ENCODE measurements at regions not wholly inside any gene's neighbourhood (a gene's known extent, or its start where the extent isn't known, plus 50 kb on each side); places are given as distances from the start of the nearest gene placed in this dataset.
A peak's percentile ranks its signal among the peaks of the same experiment; 100 is the strongest.
"Not testable (repeated sequence)": the region's sequence is repeated elsewhere in the genome, so short reads cannot be mapped to it uniquely, and the experiment has no call there.

DNA sequence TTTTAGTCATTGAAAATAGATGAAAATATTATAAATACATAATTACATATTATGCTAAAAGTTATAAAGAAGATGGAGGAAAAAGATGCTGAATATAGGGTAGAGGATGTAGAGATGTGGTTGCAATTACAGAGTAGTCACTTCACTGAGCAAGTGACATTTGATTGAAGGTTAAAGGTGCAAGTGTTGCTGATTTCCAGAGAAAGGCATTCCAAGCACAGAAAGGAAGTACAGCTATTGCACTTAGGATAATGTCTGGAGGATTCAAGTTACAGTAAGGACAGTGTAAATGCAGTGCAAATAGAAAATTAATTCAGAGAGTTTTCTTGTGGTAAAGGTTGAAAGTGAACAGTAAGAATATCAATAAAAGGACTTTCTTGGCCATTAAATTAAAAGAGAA lies 1721.8 kb downstream of the PCDH9 start:
- FAIRE-seq = no peak
- no peak for DNase-seq (ENCODE audit: insufficient read length, low spot score)
- no peak for TF ChIP-seq POLR2A (IDR thresholded peaks at IDR 0.05; ENCODE audit: low read depth, low read length)

DNA sequence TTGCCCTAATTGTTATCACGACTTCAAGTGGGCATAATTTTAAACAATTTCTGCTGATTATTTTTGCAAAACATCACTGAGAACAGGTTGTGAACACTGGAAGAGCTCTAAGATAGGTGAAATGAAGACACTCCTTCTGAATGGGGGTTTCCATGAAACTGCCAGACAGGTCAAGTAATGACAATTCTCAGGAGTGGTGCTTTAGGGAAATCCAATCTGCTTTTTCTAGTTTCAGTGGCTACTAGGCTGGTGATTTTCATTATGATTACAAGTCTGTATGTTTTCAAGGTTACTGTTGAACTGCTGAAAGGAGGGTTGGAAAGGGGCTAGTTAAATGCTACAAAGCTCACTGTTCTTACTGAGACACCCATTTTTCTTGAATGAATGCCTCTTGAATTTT lies 1724.2 kb downstream of the PCDH9 start:
- no peak for DNase-seq (ENCODE audit: insufficient read length, low spot score)
- TF ChIP-seq POLR2A (IDR thresholded peaks at IDR 0.05; ENCODE audit: low read depth, low read length) = no peak
- no peak for FAIRE-seq

DNA sequence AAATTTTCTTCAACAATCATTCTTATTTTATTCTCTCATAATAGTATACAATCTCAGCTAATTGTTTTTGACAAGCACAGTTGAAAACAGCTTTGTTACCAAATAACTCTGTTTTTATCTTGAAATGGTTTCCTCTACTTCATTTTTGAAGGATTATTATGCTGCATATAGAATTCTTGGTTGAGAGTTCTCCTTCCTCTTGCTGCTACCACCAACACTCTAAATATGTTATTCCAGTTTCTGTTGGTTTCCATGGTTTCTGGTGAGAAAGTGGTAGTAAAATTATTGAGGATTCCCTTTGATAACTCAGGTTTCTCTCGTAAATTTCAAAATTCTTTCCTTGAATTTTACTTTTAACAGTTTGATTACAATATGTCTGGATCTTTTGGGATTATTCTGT lies 1725.9 kb downstream of the PCDH9 start:
- DNase-seq (ENCODE audit: insufficient read length, low spot score) (no peak), FAIRE-seq (no peak)
- no peak for TF ChIP-seq POLR2A (IDR thresholded peaks at IDR 0.05; ENCODE audit: low read depth, low read length)

DNA sequence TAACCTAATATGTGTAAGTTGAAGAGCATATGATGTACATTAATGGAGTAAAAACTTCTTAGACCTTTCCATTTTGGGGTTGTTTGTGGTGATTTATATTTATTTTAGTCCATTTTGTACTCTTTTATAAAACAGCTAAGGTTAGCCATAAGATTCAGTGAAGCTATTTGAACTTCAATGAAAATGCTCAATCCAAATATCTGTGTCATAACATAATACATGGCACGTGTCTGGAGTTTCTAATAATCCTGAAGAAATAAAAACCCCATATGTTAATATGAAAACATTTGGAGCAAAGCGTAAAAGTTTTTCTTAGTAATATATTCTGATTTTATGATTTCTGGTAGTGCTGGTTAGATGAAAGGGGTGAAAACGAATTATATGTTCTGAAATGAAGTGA lies 1729.7 kb downstream of the PCDH9 start:
- TF ChIP-seq POLR2A (IDR thresholded peaks at IDR 0.05; ENCODE audit: low read depth, low read length) = no peak
- DNase-seq (ENCODE audit: insufficient read length, low spot score) (no peak), FAIRE-seq (no peak)

DNA sequence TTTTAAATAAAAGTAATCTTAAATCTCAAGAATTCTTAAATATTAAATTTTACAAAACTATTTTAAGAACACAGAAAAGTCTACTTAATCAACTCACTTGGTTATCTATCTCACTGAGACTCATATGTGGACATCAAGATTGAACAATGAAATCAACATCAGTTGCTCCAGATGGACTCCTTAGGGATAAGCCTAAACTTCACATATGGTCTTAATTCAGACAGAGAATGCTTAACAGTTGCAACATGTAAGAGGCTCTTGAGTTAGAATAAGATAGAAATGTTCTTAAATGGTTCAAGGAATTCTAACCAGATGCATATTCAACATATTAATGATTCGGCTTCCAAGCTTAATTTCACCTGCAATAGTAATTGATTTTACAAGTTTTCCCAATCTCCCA lies 1730.9 kb downstream of the PCDH9 start:
- FAIRE-seq (no peak), DNase-seq (ENCODE audit: insufficient read length, low spot score) (no peak)
- no peak for TF ChIP-seq POLR2A (IDR thresholded peaks at IDR 0.05; ENCODE audit: low read depth, low read length)

DNA sequence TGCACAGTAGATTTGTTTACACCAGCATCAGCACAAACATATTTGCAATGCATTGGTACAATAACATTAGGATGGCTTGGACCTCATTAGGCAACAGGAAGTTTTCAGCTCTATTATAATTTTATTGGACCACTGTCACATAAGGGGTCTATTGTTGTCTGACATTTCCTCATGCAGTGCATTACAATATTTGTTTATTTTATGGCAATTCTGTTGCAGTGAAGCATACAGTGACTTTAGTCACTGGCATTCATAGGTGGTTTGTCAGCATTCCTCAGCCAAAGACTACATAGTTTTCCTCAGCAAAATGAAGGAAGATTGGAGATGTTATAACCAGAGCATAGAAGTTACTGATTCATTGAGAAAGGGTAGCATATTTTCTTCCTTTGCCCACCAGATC lies 1732.9 kb downstream of the PCDH9 start:
- no peak for TF ChIP-seq POLR2A (IDR thresholded peaks at IDR 0.05; ENCODE audit: low read depth, low read length)
- FAIRE-seq = peak; percentile 71
- peak; percentile 0 for DNase-seq (ENCODE audit: insufficient read length, low spot score)

DNA sequence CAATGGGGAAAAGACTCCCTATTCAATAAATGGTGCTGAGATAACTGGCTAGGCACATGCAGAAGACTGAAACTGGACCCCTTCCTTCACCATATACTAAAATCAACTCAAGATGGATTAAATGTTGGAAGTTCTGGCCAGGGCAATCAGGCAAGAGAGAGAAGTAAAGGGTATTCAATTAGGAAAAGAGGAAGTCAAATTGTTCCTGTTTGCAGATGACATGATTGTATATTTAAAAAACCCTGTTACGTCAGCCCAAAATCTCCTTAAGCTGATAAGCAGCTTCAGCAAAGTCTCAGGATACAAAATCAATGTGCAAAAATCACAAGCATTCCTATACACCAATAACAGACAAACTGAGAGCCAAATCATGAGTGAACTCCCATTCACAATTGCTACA lies 1739.4 kb downstream of the PCDH9 start:
- FAIRE-seq = not testable (repeated sequence)

DNA sequence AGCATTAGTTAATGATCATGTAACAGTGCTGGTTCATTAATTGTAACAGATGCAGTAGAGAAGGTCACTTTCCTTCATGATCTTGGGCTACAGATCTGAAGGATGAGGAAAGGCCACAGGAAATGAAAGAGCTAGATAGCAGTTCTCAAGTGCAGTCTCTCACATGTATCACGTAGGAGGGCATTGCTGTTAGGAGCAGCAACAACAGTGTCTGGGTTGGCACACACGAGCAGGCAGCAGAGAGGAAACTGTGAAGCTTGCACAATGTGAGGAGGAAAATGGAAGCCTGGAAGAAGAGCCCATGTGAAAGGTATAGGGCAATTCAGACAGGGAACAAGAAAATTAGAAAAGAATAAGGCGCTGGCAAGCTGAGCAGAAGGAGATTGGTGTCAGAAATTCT lies 1741.5 kb downstream of the PCDH9 start:
- DNase-seq (ENCODE audit: insufficient read length, low spot score) = no peak
- TF ChIP-seq POLR2A (IDR thresholded peaks at IDR 0.05; ENCODE audit: low read depth, low read length) = no peak
- FAIRE-seq = no peak

More for the DNA sequence above, 1739.4 kb downstream of the PCDH9 start:
- not testable (repeated sequence) for DNase-seq (ENCODE audit: insufficient read length, low spot score)

DNA sequence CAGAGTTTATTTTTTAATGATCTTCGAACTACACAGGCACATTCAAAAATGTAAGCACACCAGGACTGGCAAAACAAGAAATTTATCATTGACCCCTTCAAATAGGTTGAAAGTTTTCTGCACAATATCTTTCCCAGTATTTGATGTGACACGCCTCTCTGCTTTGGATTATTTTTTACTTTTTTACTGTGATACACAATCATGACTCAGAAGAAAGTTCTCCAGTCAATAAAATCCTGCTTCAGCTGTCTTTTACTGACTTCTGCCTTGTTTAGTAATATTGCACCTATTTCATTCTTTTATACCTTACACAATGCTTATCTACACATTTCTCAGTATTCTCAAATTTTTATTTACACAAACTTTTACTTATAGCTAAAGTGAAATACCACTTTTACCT lies 1750.4 kb downstream of the PCDH9 start:
- no peak for FAIRE-seq
- DNase-seq (ENCODE audit: insufficient read length, low spot score) = no peak
- TF ChIP-seq POLR2A (IDR thresholded peaks at IDR 0.05; ENCODE audit: low read depth, low read length) = no peak

DNA sequence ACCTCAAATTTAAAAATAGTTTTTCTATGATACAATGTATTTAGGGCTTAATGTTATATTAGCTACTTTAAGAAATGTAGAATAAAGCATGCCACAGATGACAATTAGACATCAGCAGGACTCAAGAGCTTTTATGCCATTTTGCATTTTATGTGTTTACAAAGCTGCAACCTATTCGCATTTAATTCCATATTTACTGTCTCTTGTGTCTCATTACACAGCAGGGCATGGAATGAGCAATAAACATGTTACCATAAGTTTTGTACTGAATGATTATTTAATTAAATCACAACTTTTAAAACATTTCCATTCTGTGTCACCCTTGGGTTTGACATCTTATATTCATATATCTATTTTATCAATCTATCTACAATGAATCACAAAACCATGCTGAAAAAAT lies 1756.9 kb downstream of the PCDH9 start:
- FAIRE-seq (no peak), DNase-seq (ENCODE audit: insufficient read length, low spot score) (no peak)
- TF ChIP-seq POLR2A (IDR thresholded peaks at IDR 0.05; ENCODE audit: low read depth, low read length) = no peak

DNA sequence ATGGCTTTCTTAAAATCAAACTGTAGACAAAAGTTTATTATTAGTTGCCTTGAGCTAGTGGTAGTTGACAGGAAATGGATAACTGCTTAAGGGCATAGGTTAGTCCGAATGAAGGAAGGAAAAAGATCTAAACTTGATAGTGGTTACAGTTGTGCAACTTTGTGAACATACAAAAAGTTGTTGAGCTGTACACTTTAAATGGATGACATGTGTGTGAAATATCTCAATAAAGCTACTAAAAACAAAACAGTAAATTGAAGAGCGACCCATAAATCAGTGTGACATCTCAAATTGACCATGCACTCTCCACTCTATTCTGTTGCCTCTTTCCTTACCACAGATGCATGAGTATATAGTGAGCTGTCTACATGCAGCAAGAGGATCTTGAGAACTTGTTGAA lies 1757.8 kb downstream of the PCDH9 start:
- DNase-seq (ENCODE audit: insufficient read length, low spot score) = no peak
- no peak for FAIRE-seq
- no peak for TF ChIP-seq POLR2A (IDR thresholded peaks at IDR 0.05; ENCODE audit: low read depth, low read length)

DNA sequence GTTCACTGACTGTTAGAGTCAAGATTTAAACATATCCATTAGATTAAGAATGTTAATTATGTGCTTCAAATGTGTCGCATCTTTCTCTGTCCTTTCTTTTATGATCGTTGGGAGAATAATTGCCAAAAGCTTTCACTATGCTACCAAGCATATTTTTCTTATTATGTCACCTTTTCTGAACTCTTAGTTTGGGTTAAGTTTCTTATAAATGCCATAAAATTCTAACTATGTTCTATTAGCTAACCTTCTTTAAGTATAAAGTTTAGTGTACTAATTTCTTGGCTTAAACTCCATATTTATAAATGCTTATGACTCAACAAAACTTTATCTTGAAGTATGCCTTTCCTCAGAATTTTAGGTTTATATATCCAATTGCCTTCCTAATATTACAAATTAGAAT lies 1759.4 kb downstream of the PCDH9 start:
- TF ChIP-seq POLR2A (IDR thresholded peaks at IDR 0.05; ENCODE audit: low read depth, low read length) = no peak
- DNase-seq (ENCODE audit: insufficient read length, low spot score) (no peak), FAIRE-seq (no peak)

DNA sequence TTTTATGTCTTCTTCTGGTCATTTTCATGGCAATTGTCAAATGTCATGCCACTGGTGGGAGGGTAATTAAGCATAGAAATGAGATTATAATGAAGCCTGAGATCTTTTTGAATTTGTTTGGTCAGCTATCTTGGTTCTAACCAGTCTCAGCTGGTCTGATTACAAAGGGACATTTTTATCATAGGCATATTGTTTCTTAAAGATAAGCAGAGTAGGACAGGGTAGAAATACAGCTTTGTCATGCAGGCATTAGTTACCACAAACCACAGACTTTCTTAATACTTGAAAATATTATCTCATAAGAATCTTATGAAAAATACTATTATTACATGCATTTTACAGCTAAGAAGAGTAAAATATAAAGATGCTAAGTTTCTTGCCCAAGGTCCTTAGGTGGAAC lies 1761.5 kb downstream of the PCDH9 start:
- DNase-seq (ENCODE audit: insufficient read length, low spot score) = no peak
- no peak for TF ChIP-seq POLR2A (IDR thresholded peaks at IDR 0.05; ENCODE audit: low read depth, low read length)
- no peak for FAIRE-seq

DNA sequence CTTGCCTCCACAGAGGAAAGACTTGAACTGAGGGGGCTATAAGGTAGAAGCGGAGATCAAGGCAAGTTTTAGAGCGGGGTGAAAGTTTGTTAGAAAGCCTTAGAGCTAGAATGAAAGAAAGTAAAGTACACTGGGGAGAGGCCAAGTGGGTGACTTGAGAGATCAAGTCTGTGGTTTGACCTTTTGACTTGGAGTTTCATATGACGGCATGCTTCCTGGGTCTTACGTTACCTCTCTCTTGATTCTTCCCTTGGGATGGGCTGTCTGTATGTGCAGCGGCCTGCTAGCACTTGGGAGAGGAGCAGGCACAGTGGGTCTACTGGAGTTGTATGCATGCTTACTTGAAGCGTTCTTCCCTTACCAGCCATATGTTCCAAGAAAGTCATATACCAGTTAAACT lies 1768.5 kb downstream of the PCDH9 start:
- no peak for TF ChIP-seq POLR2A (IDR thresholded peaks at IDR 0.05; ENCODE audit: low read depth, low read length)
- DNase-seq (ENCODE audit: insufficient read length, low spot score) = no peak

DNA sequence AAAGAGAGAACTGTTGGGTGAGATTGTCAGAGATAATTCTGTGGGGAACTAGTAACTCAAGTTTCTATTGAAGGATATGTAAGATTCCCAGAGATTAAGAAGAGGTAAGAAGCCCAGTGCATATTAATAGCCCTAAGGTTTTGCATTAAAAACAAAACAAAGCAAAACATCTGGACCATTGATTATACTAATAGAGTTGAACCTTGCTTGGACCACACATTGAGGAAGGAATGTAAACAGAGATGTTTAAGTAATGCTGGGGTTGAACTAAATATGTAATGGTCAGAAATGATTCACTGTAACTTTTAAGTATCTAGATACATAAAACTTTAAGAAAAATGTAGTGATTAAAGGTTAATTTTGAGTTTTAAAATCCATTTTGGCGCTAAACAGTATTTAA lies 1770.0 kb downstream of the PCDH9 start:
- no peak for TF ChIP-seq POLR2A (IDR thresholded peaks at IDR 0.05; ENCODE audit: low read depth, low read length)
- DNase-seq (ENCODE audit: insufficient read length, low spot score) (no peak), FAIRE-seq (no peak)

More for the DNA sequence above, 1768.5 kb downstream of the PCDH9 start:
- FAIRE-seq = peak; percentile 53

DNA sequence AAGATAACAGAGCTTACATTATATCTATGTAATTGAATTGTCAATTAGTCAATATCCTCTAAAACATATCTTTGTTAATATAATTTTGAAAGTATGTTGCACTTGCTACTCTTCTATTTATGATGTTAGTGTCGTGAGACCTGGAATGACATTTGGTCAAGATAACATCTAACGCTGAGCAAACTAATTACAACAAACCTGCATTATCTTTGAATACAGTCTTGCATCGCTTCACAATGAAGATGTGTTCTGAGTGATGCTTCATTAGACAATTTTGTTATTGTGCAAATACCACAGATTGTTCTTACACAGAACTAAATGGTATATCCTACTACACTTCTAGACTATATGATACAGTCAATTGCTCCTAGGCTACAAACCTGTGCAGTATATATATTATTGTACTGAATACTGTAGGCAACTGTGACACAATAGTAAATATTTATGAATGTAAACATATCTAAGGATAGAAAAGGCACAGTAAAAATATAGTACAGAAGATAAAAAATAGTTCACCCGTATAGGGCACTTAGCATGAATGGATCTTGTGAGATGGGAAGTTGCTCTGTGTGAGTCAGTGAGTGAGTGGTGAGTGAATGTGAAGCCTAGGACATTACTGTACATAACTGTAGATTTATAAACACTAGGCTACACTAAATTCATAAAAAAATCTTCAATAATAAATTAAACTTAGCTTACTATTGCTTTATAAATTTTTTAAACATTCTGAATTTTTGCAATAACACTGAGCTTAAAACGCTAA lies 1773.8 kb downstream of the PCDH9 start:
- no peak for FAIRE-seq
- no peak for TF ChIP-seq POLR2A (IDR thresholded peaks at IDR 0.05; ENCODE audit: low read depth, low read length)
- no peak for DNase-seq (ENCODE audit: insufficient read length, low spot score)

Data from H54 (cell line).